ENCODE measurements at regions not wholly inside any gene's neighbourhood (a gene's known extent, or its start where the extent isn't known, plus 50 kb on each side); places are given as distances from the start of the nearest gene placed in this dataset.

GRCh38 chr1:94304553-94304952 lies 67.2 kb upstream of the ARHGAP29 start (continued):
- TF ChIP-seq CTCF (IDR thresholded peaks at IDR 0.05 in 2 of 3, conservative IDR thresholded peaks at IDR 0.05 in 1 of 3; ENCODE audit: borderline replicate concordance in 1 of 3, insufficient read depth in 1 of 3, low read depth in 2 of 3, low read length in 2 of 3) = no peak
- TF ChIP-seq JUND (IDR thresholded peaks at IDR 0.05) = peak; percentile 35
- no peak for TF ChIP-seq ATF3 (IDR thresholded peaks at IDR 0.05)
- peak; percentile 25; the same call in 1 of the 2 replicates for TF ChIP-seq SRF (IDR thresholded peaks at IDR 0.05; ENCODE audit: low read depth)
- no peak for TF ChIP-seq RAD21 (IDR thresholded peaks at IDR 0.05; ENCODE audit: low read depth)
- TF ChIP-seq EZH2phosphoT487 (IDR thresholded peaks at IDR 0.05; ENCODE audit: borderline replicate concordance) = no peak
- TF ChIP-seq ELF1 (IDR thresholded peaks at IDR 0.05; ENCODE audit: borderline replicate concordance, low read depth) = no peak
- TF ChIP-seq FOSL1 (IDR thresholded peaks at IDR 0.05; ENCODE audit: low read depth) = peak; percentile 55; the same call in 1 of the 2 replicates
- TF ChIP-seq CEBPB (IDR thresholded peaks at IDR 0.05; ENCODE audit: low read depth) = 0 out of 2 replicates have a peak, but pooled peaks have one; percentile 17
- no peak for TF ChIP-seq ZBTB33 (IDR thresholded peaks at IDR 0.05; ENCODE audit: extremely low read depth, insufficient replicate concordance, low read length)
- no peak for TF ChIP-seq TCF7L2 (IDR thresholded peaks at IDR 0.05; ENCODE audit: borderline replicate concordance, extremely low read depth, insufficient read depth, insufficient read length)
- TF ChIP-seq MAX (IDR thresholded peaks at IDR 0.05) = no peak
- TF ChIP-seq EZH2 (IDR thresholded peaks at IDR 0.05) = no peak

Data from HCT116 (cell line).